IMR-90 (cell line): ENCODE measurements at regions not wholly inside any gene's neighbourhood (a gene's known extent, or its start where the extent isn't known, plus 50 kb on each side); places are given as distances from the start of the nearest gene placed in this dataset.
"Not testable (repeated sequence)": the region's sequence is repeated elsewhere in the genome, so short reads cannot be mapped to it uniquely, and the experiment has no call there.

ENCODE experiments used
- ATAC-seq: fragments of 200-7000 bp; cut with Tn5 transposase; 2 replicates; pipeline ENCODE4 v1.9.1; 2020; ENCODE audit warnings: low read depth, mild to moderate bottlenecking, moderate library complexity
- BruUV-seq: library from RNA; stranded (reverse); fragments of 400-500 nt; replicated peaks from 2 replicates; lab custom pipeline; 2021; lab: Mats Ljungman, UMichigan
- CTCF ChIA-PET: fragments of 300-600 bp; formaldehyde crosslinking; extraction: SDS; loops from one replicate; lab custom pipeline; 2021; ENCODE audit warnings: antibody characterized with exemption; lab: Yijun Ruan, JAX
- POLR2A ChIA-PET: fragments of 300-600 bp; sonication (Branson Sonifier 250); formaldehyde crosslinking; loops from one replicate; lab custom pipeline; 2022; ENCODE audit warnings: antibody characterized with exemption; ENCODE audit not compliant: unreplicated experiment; lab: Charles Lee
- DNase-seq: peaks from one replicate; pipeline ENCODE4 v3.0.0; 2013
- H2AFZ ChIP-seq: replicated peaks from 2 replicates; pipeline ENCODE3; 2013; ENCODE audit warnings: low read length, mild to moderate bottlenecking; ENCODE audit not compliant: poor library complexity
- H2AK5ac ChIP-seq: 2 replicates; pipeline ENCODE4 v1.6.1; 2013; ENCODE audit warnings: low read depth, low read length, inconsistent platforms
- H2AK9ac ChIP-seq: replicated peaks from 2 replicates; pipeline ENCODE3; 2013; ENCODE audit warnings: mild to moderate bottlenecking, low read depth, low read length, moderate library complexity; ENCODE audit not compliant: poor library complexity
- H2BK120ac ChIP-seq: 2 replicates; pipeline ENCODE4 v1.6.1; 2013; ENCODE audit warnings: low read depth, low read length, inconsistent platforms
- H2BK15ac ChIP-seq: 3 replicates; pipeline ENCODE4 v1.6.1; 2013; ENCODE audit warnings: low read depth, low read length, inconsistent platforms
- H2BK20ac ChIP-seq: 2 replicates; pipeline ENCODE4 v1.6.1; 2013; ENCODE audit warnings: low read depth, mild to moderate bottlenecking, inconsistent platforms, low read length, moderate library complexity
- H2BK5ac ChIP-seq: 2 replicates; pipeline ENCODE4 v1.6.1; 2013; ENCODE audit warnings: mild to moderate bottlenecking, low read depth, low read length, inconsistent platforms; ENCODE audit not compliant: poor library complexity, severe bottlenecking
- H3K14ac ChIP-seq: replicated peaks from 2 replicates; pipeline ENCODE4 v1.6.1; 2013; ENCODE audit warnings: low read depth, low read length, inconsistent platforms
- H3K18ac ChIP-seq: 2 replicates; pipeline ENCODE4 v1.6.1; 2013; ENCODE audit warnings: low read depth, low read length, control low read depth
- H3K23ac ChIP-seq: 2 replicates; pipeline ENCODE4 v1.6.1; 2013; ENCODE audit warnings: low read depth, low read length, inconsistent platforms
- H3K27ac ChIP-seq: 2 replicates; pipeline ENCODE4 v1.5.1; 2013; ENCODE audit warnings: mild to moderate bottlenecking, control low read depth, low read length; ENCODE audit not compliant: insufficient read depth
- H3K27me3 ChIP-seq: 2 replicates; pipeline ENCODE4 v1.6.1; 2013; ENCODE audit warnings: low read length; ENCODE audit not compliant: control insufficient read depth, insufficient read depth
- H3K36me3 ChIP-seq: 2 replicates; pipeline ENCODE4 v1.6.1; 2013; ENCODE audit warnings: low read length, mixed read lengths; ENCODE audit not compliant: control insufficient read depth, insufficient read depth
- H3K4ac ChIP-seq: 2 replicates; pipeline ENCODE4 v1.6.1; 2013; ENCODE audit warnings: low read depth, low read length, inconsistent platforms
- H3K4me1 ChIP-seq: 2 replicates; pipeline ENCODE4 v1.6.1; 2013; ENCODE audit warnings: low read length, mixed read lengths; ENCODE audit not compliant: control insufficient read depth, insufficient read depth
- H3K4me2 ChIP-seq: 2 replicates; pipeline ENCODE4 v1.6.1; 2013; ENCODE audit warnings: low read depth, mild to moderate bottlenecking, control low read depth, low read length, moderate library complexity
- H3K4me3 ChIP-seq: 2 replicates; pipeline ENCODE4 v1.5.1; 2013; ENCODE audit warnings: low read depth, mild to moderate bottlenecking, control low read depth, low read length, moderate library complexity; ENCODE audit not compliant: insufficient read depth
- H3K56ac ChIP-seq: 2 replicates; pipeline ENCODE4 v1.6.1; 2013; ENCODE audit warnings: low read length, inconsistent platforms; ENCODE audit not compliant: insufficient read depth; ENCODE audit errors: extremely low read depth
- H3K79me1 ChIP-seq, 2 experiments: 2 replicates each; pipeline ENCODE4 v1.6.1; 2013; ENCODE audit warnings: low read length in 2 of 2, inconsistent platforms in 1 of 2, low read depth in 1 of 2
- H3K9ac ChIP-seq: 2 replicates; pipeline ENCODE4 v1.6.1; 2013; ENCODE audit warnings: low read depth, low read length, control low read depth
- H3K9me1 ChIP-seq: 2 replicates; pipeline ENCODE4 v1.6.1; 2013; ENCODE audit warnings: low read length, inconsistent platforms; ENCODE audit not compliant: insufficient read depth
- H3K9me3 ChIP-seq: 2 replicates; pipeline ENCODE4 v1.6.1; 2013; ENCODE audit warnings: low read length; ENCODE audit not compliant: control insufficient read depth, insufficient read depth
- H4K20me1 ChIP-seq: 2 replicates; pipeline ENCODE4 v1.6.1; 2013; ENCODE audit warnings: low read length, inconsistent platforms; ENCODE audit not compliant: insufficient read depth
- H4K5ac ChIP-seq: 2 replicates; pipeline ENCODE4 v1.6.1; 2013; ENCODE audit warnings: mild to moderate bottlenecking, low read depth, low read length, control low read depth
- H4K8ac ChIP-seq, 2 experiments: 2 replicates each; pipeline ENCODE4 v1.6.1; 2013; ENCODE audit warnings: low read depth in 2 of 2, low read length in 2 of 2, control low read depth in 1 of 2, inconsistent platforms in 1 of 2
- H4K91ac ChIP-seq: 2 replicates; pipeline ENCODE4 v1.6.1; 2013; ENCODE audit warnings: low read depth, low read length, inconsistent platforms; ENCODE audit not compliant: insufficient read depth
- WGBS, 2 experiments: methylation state at CpG; one replicate each; pipeline versions ENCODE4 v1.1.5 to v1.1.7; 2013; ENCODE audit warnings: missing lambda C conversion rate in 2 of 2; ENCODE audit not compliant: insufficient read length in 1 of 2; ENCODE audit errors: extremely low coverage in 2 of 2; 5-methylcytosine and 5-hydroxymethylcytosine counted together
- dilution Hi-C: fragments of 300-500 bp; cut with HindIII; formaldehyde crosslinking; loops from one replicate; pipeline ENCODE4 v1.14.3; 2018; ENCODE audit warnings: low sequenced_read_pairs; ENCODE audit not compliant: unreplicated experiment
- in situ Hi-C: fragments of 300-500 bp; cut with MboI; formaldehyde crosslinking; loops from 3 replicates; pipeline ENCODE4 v1.14.3; 2019; ENCODE audit warnings: low sequenced_read_pairs, inconsistent platforms, mixed read lengths
- intact Hi-C: fragments of 100-400 bp; cut with micrococcal nuclease; formaldehyde crosslinking; loops from 2 replicates; pipeline ENCODE4 v1.10.0; 2022

DNA sequence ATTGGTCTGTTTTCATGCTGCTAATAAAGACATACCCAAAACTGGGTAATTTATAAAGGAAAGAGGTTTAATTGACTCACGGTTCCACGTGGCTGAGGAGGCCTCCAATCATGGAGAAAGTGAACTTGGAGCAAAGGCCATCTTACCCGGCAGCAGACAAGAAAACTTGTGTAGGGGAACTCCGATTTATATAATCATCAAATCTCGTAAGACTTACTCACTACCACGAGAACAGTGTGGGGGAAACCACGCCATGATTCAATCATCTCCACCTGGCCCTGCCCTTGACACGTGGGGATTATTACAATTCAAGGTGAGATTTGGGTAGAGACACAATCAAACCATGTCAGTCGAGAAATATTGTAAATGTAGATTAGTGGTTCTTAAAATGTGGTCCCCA lies 76.2 kb upstream of the SRSF6 start:
- H3K79me1 ChIP-seq, ATAC-seq, H3K27ac ChIP-seq, H3K36me3 ChIP-seq, H2AK5ac ChIP-seq, H2BK20ac ChIP-seq, H2AK9ac ChIP-seq, intact Hi-C loops, H3K4me2 ChIP-seq, H3K14ac ChIP-seq, DNase-seq, H3K9me1 ChIP-seq, H3K23ac ChIP-seq, H4K8ac ChIP-seq, H3K9ac ChIP-seq, CTCF ChIA-PET, H3K4me3 ChIP-seq, H3K27me3 ChIP-seq, H3K4ac ChIP-seq, H2BK120ac ChIP-seq, BruUV-seq, dilution Hi-C loops, H4K5ac ChIP-seq, H3K18ac ChIP-seq, H2BK15ac ChIP-seq, H4K20me1 ChIP-seq, H2BK5ac ChIP-seq, H3K9me3 ChIP-seq, H3K56ac ChIP-seq, in situ Hi-C loops, H4K91ac ChIP-seq, H2AFZ ChIP-seq, H3K4me1 ChIP-seq, POLR2A ChIA-PET: not testable (repeated sequence)
- no CpG with 5 or more reads among the region's 9 CpGs for WGBS, 2 experiments
